ENCODE measurements at regions not wholly inside any gene's neighbourhood (a gene's known extent, or its start where the extent isn't known, plus 50 kb on each side); places are given as distances from the start of the nearest gene placed in this dataset.

GRCh38 chr5:68028131-68028727 lies 187.3 kb upstream of the PIK3R1 start:
- H2AK5ac ChIP-seq (ENCODE audit: low read length), result no peak overlapping the region

GRCh38 chr5:68027519-68027918 lies 188.0 kb upstream of the PIK3R1 start:
- no peak overlapping the region for H3K4me2 ChIP-seq (ENCODE audit: low read length)
- no peaks in the 10 kb centered on the region for H3K27me3 ChIP-seq (ENCODE audit: insufficient read depth, low read length)
- H2AK5ac ChIP-seq (ENCODE audit: low read length), result no peak overlapping the region
- WGBS (ENCODE audit: extremely low coverage, insufficient coverage, insufficient read length), result no CpG with 5 or more reads among the region's 4 CpGs
- H2AFZ ChIP-seq (ENCODE audit: insufficient read depth, low read length, poor library complexity), result no peak overlapping the region
- H3K4me1 ChIP-seq (ENCODE audit: control insufficient read depth in 1 of 2, insufficient read depth in 2 of 2, low read length in 2 of 2), result peaks cover 2 to 3% of the 10 kb centered on the region in 2 experiments
- H3K79me1 ChIP-seq (ENCODE audit: low read length), result peaks cover 2% of the 10 kb centered on the region
- H4K12ac ChIP-seq (ENCODE audit: low read depth, low read length), result no peak overlapping the region
- no peak overlapping the region for H3K23ac ChIP-seq (ENCODE audit: low read length)
- H3K14ac ChIP-seq (ENCODE audit: low read length), result no peak overlapping the region
- H3K9ac ChIP-seq (ENCODE audit: low read length), result no peak overlapping the region
- H3K18ac ChIP-seq (ENCODE audit: low read length), result no peak overlapping the region
- H2BK5ac ChIP-seq (ENCODE audit: low read depth, low read length, poor library complexity), result no peak overlapping the region
- no peaks in the 10 kb centered on the region for H3K79me2 ChIP-seq (ENCODE audit: control insufficient read depth, insufficient read depth, low read length, poor library complexity)
- no peak overlapping the region for H2BK120ac ChIP-seq (ENCODE audit: insufficient read depth, low read length, poor library complexity)
- DNase-seq, result no peak
- no peaks in the 10 kb centered on the region for H3K36me3 ChIP-seq (ENCODE audit: control insufficient read depth in 1 of 2, insufficient read depth in 2 of 2, low read length in 2 of 2)
- H4K91ac ChIP-seq (ENCODE audit: low read depth, low read length), result no peak overlapping the region
- H3K9me3 ChIP-seq (ENCODE audit: insufficient read depth, low read depth, low read length), result no peaks in the 10 kb centered on the region
- H3K27ac ChIP-seq (ENCODE audit: low read depth, low read length), result no peak overlapping the region
- no peak overlapping the region for H2BK12ac ChIP-seq (ENCODE audit: low read length)
- H4K8ac ChIP-seq (ENCODE audit: low read depth, low read length), result no peak overlapping the region
- H3K4ac ChIP-seq (ENCODE audit: low read depth, low read length), result no peak overlapping the region
- no peak overlapping the region for H3K4me3 ChIP-seq (ENCODE audit: low read depth, low read length)

More at GRCh38 chr5:68028131-68028727, 187.3 kb upstream of the PIK3R1 start:
- Histone ChIP-seq H3K9me3 (ENCODE audit: insufficient read depth, low read depth, low read length) (no peaks in the 10 kb centered on the region), H3K27me3 (ENCODE audit: insufficient read depth, low read length) (no peaks in the 10 kb centered on the region), H2AFZ (ENCODE audit: insufficient read depth, low read length, poor library complexity) (no peak overlapping the region), H3K4ac (ENCODE audit: low read depth, low read length) (no peak overlapping the region), H2BK12ac (ENCODE audit: low read length) (no peak overlapping the region), H3K23ac (ENCODE audit: low read length) (no peak overlapping the region), H3K4me2 (ENCODE audit: low read length) (no peak overlapping the region), H3K79me2 (ENCODE audit: control insufficient read depth, insufficient read depth, low read length, poor library complexity) (no peaks in the 10 kb centered on the region), H3K4me3 (ENCODE audit: low read depth, low read length) (no peak overlapping the region), H3K9ac (ENCODE audit: low read length) (no peak overlapping the region), H4K91ac (ENCODE audit: low read depth, low read length) (no peak overlapping the region), H2BK5ac (ENCODE audit: low read depth, low read length, poor library complexity) (no peak overlapping the region), H2BK120ac (ENCODE audit: insufficient read depth, low read length, poor library complexity) (peak overlapping the region; percentile 10), H4K8ac (ENCODE audit: low read depth, low read length) (no peak overlapping the region), H3K79me1 (ENCODE audit: low read length) (peaks cover 2% of the 10 kb centered on the region), H3K14ac (ENCODE audit: low read length) (no peak overlapping the region), H3K36me3 (ENCODE audit: control insufficient read depth in 1 of 2, insufficient read depth in 2 of 2, low read length in 2 of 2) (no peaks in the 10 kb centered on the region), H3K18ac (ENCODE audit: low read length) (no peak overlapping the region), H3K27ac (ENCODE audit: low read depth, low read length) (no peak overlapping the region), H3K4me1 (ENCODE audit: control insufficient read depth in 1 of 2, insufficient read depth in 2 of 2, low read length in 2 of 2) (peaks cover 3 to 6% of the 10 kb centered on the region in 2 experiments), H4K12ac (ENCODE audit: low read depth, low read length) (no peak overlapping the region)
- no CpG with 5 or more reads among the region's 2 CpGs for WGBS (ENCODE audit: extremely low coverage, insufficient coverage, insufficient read length)
- DNase-seq, result no peak

GRCh38 chr5:68026092-68026885 lies 189.3 kb upstream of the PIK3R1 start:
- Histone ChIP-seq H3K14ac (ENCODE audit: low read length) (peak overlapping the region; percentile 60), H3K4me2 (ENCODE audit: low read length) (no peak overlapping the region), H4K91ac (ENCODE audit: low read depth, low read length) (peak overlapping the region; percentile 61), H4K8ac (ENCODE audit: low read depth, low read length) (no peak overlapping the region), H3K4ac (ENCODE audit: low read depth, low read length) (no peak overlapping the region), H2AK5ac (ENCODE audit: low read length) (no peak overlapping the region), H2AFZ (ENCODE audit: insufficient read depth, low read length, poor library complexity) (no peak overlapping the region), H3K18ac (ENCODE audit: low read length) (no peak overlapping the region), H3K79me1 (ENCODE audit: low read length) (peaks cover 2% of the 10 kb centered on the region), H3K9me3 (ENCODE audit: insufficient read depth, low read depth, low read length) (no peaks in the 10 kb centered on the region), H2BK5ac (ENCODE audit: low read depth, low read length, poor library complexity) (peak overlapping the region; percentile 61), H3K9ac (ENCODE audit: low read length) (no peak overlapping the region), H2BK12ac (ENCODE audit: low read length) (peak overlapping the region; percentile 89), H3K4me3 (ENCODE audit: low read depth, low read length) (no peak overlapping the region), H2BK120ac (ENCODE audit: insufficient read depth, low read length, poor library complexity) (peak overlapping the region; percentile 38), H3K23ac (ENCODE audit: low read length) (no peak overlapping the region), H3K27ac (ENCODE audit: low read depth, low read length) (peak overlapping the region; percentile 56), H3K4me1 (ENCODE audit: control insufficient read depth in 1 of 2, insufficient read depth in 2 of 2, low read length in 2 of 2) (peaks cover 2 to 3% of the 10 kb centered on the region in 2 experiments), H3K79me2 (ENCODE audit: control insufficient read depth, insufficient read depth, low read length, poor library complexity) (no peaks in the 10 kb centered on the region), H4K12ac (ENCODE audit: low read depth, low read length) (no peak overlapping the region), H3K36me3 (ENCODE audit: control insufficient read depth in 1 of 2, insufficient read depth in 2 of 2, low read length in 2 of 2) (no peaks in the 10 kb centered on the region), H3K27me3 (ENCODE audit: insufficient read depth, low read length) (no peaks in the 10 kb centered on the region)
- DNase-seq, result no peak
- no CpG with 5 or more reads among the region's 1 CpG for WGBS (ENCODE audit: extremely low coverage, insufficient coverage, insufficient read length)

- Histone ChIP-seq H2BK120ac (ENCODE audit: insufficient read depth, low read length, poor library complexity) (no peak overlapping the region), H3K18ac (ENCODE audit: low read length) (no peak overlapping the region), H2BK5ac (ENCODE audit: low read depth, low read length, poor library complexity) (no peak overlapping the region), H3K4me1 (ENCODE audit: control insufficient read depth in 1 of 2, insufficient read depth in 2 of 2, low read length in 2 of 2) (peaks cover 2 to 3% of the 10 kb centered on the region in 2 experiments), H3K79me1 (ENCODE audit: low read length) (peaks cover 2% of the 10 kb centered on the region), H3K9ac (ENCODE audit: low read length) (no peak overlapping the region), H3K4ac (ENCODE audit: low read depth, low read length) (no peak overlapping the region), H3K9me3 (ENCODE audit: insufficient read depth, low read depth, low read length) (no peaks in the 10 kb centered on the region), H3K27me3 (ENCODE audit: insufficient read depth, low read length) (no peaks in the 10 kb centered on the region), H2AFZ (ENCODE audit: insufficient read depth, low read length, poor library complexity) (no peak overlapping the region), H3K4me3 (ENCODE audit: low read depth, low read length) (no peak overlapping the region), H2BK12ac (ENCODE audit: low read length) (no peak overlapping the region), H3K36me3 (ENCODE audit: control insufficient read depth in 1 of 2, insufficient read depth in 2 of 2, low read length in 2 of 2) (no peaks in the 10 kb centered on the region), H4K8ac (ENCODE audit: low read depth, low read length) (no peak overlapping the region), H4K12ac (ENCODE audit: low read depth, low read length) (no peak overlapping the region), H3K79me2 (ENCODE audit: control insufficient read depth, insufficient read depth, low read length, poor library complexity) (no peaks in the 10 kb centered on the region), H3K14ac (ENCODE audit: low read length) (no peak overlapping the region), H3K4me2 (ENCODE audit: low read length) (no peak overlapping the region), H2AK5ac (ENCODE audit: low read length) (no peak overlapping the region), H3K23ac (ENCODE audit: low read length) (no peak overlapping the region), H3K27ac (ENCODE audit: low read depth, low read length) (peak overlapping the region; percentile 3), H4K91ac (ENCODE audit: low read depth, low read length) (no peak overlapping the region)
- peak in 1 of 2 donors; percentile 75 for DNase-seq
Observed at GRCh38 chr5:68024426-68024825, 191.1 kb upstream of the PIK3R1 start.
